ENCODE measurements at regions not wholly inside any gene's neighbourhood (a gene's known extent, or its start where the extent isn't known, plus 50 kb on each side); places are given as distances from the start of the nearest gene placed in this dataset.

DNA sequence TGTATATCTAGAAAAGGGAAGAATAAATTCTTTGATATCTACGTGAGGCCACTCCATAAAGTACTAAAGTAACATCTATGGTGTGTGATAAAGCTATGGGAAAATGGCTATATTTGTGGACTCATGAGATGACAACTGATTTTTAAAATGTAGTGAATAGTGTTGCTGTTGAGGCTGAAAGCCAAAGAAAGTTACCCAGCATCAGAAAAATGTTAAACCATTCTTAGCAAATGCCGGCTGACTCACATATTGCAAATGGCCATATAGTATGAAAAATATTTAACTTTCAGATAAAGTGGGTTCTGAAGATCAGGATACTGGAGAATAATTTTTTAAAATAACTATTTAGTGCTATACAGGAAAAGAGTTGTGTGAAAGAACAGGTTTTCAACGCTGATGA lies 129.9 kb upstream of the GRIK2 start:
- no peak overlapping the region for H2AFZ ChIP-seq (ENCODE audit: low read length)
- H3K4me1 ChIP-seq (ENCODE audit: insufficient read depth, low read length, poor library complexity, severe bottlenecking): no peaks in the 10 kb centered on the region
- POLR2A ChIA-PET: interaction anchor here (0.6 kb wide), 1 partner anchor 30 kb away, joined by 3 read pairs; no protein-coding TSS in a partner anchor
- no peak overlapping the region for H3K4me2 ChIP-seq (ENCODE audit: low read length)
- H3K9me3 ChIP-seq (ENCODE audit: low read length): no peaks in the 10 kb centered on the region
- no peaks in the 10 kb centered on the region; the same call in 1 of the 2 replicates for H3K9me2 ChIP-seq (ENCODE audit: insufficient read depth, low read length)
- BruUV-seq (replicated peaks): no TSS peak
- H3K4me3 ChIP-seq (ENCODE audit: low read depth, low read length, poor library complexity, severe bottlenecking): no peak overlapping the region
- no peak for DNase-seq (ENCODE audit: low spot score)
- no peaks in the 10 kb centered on the region for H3K79me2 ChIP-seq (ENCODE audit: insufficient read depth, low read depth, low read length)
- H3K27ac ChIP-seq (ENCODE audit: low read depth, low read length, poor library complexity, severe bottlenecking): no peak overlapping the region
- TF ChIP-seq EZH2phosphoT487 (IDR thresholded peaks at IDR 0.05; ENCODE audit: borderline replicate concordance, low read depth, low read length): no peak
- TF ChIP-seq, protein P1, sequence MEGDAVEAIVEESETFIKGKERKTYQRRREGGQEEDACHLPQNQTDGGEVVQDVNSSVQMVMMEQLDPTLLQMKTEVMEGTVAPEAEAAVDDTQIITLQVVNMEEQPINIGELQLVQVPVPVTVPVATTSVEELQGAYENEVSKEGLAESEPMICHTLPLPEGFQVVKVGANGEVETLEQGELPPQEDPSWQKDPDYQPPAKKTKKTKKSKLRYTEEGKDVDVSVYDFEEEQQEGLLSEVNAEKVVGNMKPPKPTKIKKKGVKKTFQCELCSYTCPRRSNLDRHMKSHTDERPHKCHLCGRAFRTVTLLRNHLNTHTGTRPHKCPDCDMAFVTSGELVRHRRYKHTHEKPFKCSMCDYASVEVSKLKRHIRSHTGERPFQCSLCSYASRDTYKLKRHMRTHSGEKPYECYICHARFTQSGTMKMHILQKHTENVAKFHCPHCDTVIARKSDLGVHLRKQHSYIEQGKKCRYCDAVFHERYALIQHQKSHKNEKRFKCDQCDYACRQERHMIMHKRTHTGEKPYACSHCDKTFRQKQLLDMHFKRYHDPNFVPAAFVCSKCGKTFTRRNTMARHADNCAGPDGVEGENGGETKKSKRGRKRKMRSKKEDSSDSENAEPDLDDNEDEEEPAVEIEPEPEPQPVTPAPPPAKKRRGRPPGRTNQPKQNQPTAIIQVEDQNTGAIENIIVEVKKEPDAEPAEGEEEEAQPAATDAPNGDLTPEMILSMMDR (conservative IDR thresholded peaks at IDR 0.05; ENCODE audit: low read length): no peak
- CTCF ChIA-PET (ENCODE audit: unreplicated experiment): no interaction called here
- intact Hi-C loops (cut with micrococcal nuclease; ENCODE audit: unreplicated experiment): no loop called here
- H4K20me1 ChIP-seq (ENCODE audit: insufficient read depth, low read length): no peaks in the 10 kb centered on the region
- no peaks in the 10 kb centered on the region for H3K36me3 ChIP-seq (ENCODE audit: insufficient read depth, low read length)

DNA sequence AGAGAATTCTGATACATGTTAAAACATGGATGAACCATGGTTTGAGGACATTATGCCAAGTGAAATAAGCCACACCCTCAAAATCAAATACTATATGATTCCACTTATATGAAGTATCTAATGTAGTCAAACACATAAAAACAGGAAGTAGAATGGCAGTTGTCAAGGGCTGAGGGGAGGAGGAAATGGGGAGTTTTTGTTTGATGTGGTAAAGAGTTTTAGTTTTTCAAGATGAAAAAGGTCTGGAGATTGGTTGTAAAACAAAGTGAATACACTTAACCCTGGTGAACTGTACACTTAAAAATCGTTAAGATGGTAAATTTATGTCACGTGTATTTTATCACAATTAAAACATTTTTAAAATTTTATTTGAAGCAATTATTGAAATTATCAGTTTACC lies 127.4 kb upstream of the GRIK2 start:
- no peaks in the 10 kb centered on the region for H3K9me3 ChIP-seq (ENCODE audit: low read length)
- no peaks in the 10 kb centered on the region for H3K4me1 ChIP-seq (ENCODE audit: insufficient read depth, low read length, poor library complexity, severe bottlenecking)
- no peak overlapping the region for H2AFZ ChIP-seq (ENCODE audit: low read length)
- POLR2A ChIA-PET: no interaction called here
- BruUV-seq (replicated peaks): no TSS peak
- H3K27ac ChIP-seq (ENCODE audit: low read depth, low read length, poor library complexity, severe bottlenecking): no peak overlapping the region
- peak; percentile 10 for DNase-seq (ENCODE audit: low spot score)
- H3K9me2 ChIP-seq (ENCODE audit: insufficient read depth, low read length): no peaks in the 10 kb centered on the region; the same call in 1 of the 2 replicates
- CTCF ChIA-PET (ENCODE audit: unreplicated experiment): no interaction called here
- H4K20me1 ChIP-seq (ENCODE audit: insufficient read depth, low read length): no peaks in the 10 kb centered on the region
- no peak for TF ChIP-seq EZH2phosphoT487 (IDR thresholded peaks at IDR 0.05; ENCODE audit: borderline replicate concordance, low read depth, low read length)
- TF ChIP-seq, protein P1 (conservative IDR thresholded peaks at IDR 0.05; ENCODE audit: low read length): no peak
- no peak overlapping the region for H3K4me3 ChIP-seq (ENCODE audit: low read depth, low read length, poor library complexity, severe bottlenecking)
- no peaks in the 10 kb centered on the region for H3K36me3 ChIP-seq (ENCODE audit: insufficient read depth, low read length)
- intact Hi-C loops (cut with micrococcal nuclease; ENCODE audit: unreplicated experiment): no loop called here
- no peaks in the 10 kb centered on the region for H3K79me2 ChIP-seq (ENCODE audit: insufficient read depth, low read depth, low read length)
- no peak overlapping the region for H3K4me2 ChIP-seq (ENCODE audit: low read length)

DNA sequence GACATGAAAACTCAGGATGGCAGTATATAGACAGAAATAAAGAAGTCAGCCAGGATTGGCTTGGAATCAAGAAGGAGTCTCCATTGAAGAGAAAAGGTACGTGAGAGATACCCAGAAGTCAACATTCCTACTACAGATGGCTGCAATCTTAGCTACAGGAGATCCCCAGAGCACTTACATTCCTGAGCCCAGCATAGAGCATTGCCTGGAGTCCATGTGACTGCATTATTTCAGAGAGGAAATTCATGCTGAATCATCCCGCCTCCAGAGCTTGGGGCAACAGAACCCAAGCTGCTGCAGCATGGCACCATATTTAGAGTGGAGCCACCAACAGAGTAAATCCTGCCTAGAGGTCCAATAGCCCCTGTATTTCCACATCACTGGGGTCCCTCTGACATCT lies 125.0 kb upstream of the GRIK2 start:
- Histone ChIP-seq H4K20me1 (ENCODE audit: insufficient read depth, low read length) (no peaks in the 10 kb centered on the region), H3K36me3 (ENCODE audit: insufficient read depth, low read length) (no peaks in the 10 kb centered on the region), H3K4me3 (ENCODE audit: low read depth, low read length, poor library complexity, severe bottlenecking) (no peak overlapping the region), H2AFZ (ENCODE audit: low read length) (no peak overlapping the region), H3K9me3 (ENCODE audit: low read length) (no peaks in the 10 kb centered on the region), H3K27ac (ENCODE audit: low read depth, low read length, poor library complexity, severe bottlenecking) (no peak overlapping the region), H3K4me2 (ENCODE audit: low read length) (no peak overlapping the region), H3K4me1 (ENCODE audit: insufficient read depth, low read length, poor library complexity, severe bottlenecking) (no peaks in the 10 kb centered on the region), H3K79me2 (ENCODE audit: insufficient read depth, low read depth, low read length) (no peaks in the 10 kb centered on the region), H3K9me2 (ENCODE audit: insufficient read depth, low read length) (no peaks in the 10 kb centered on the region; the same call in 1 of the 2 replicates)
- intact Hi-C loops (cut with micrococcal nuclease; ENCODE audit: unreplicated experiment): no loop called here
- DNase-seq (ENCODE audit: low spot score): no peak
- ChIA-PET CTCF (ENCODE audit: unreplicated experiment) (no interaction called here), POLR2A (no interaction called here)
- TF ChIP-seq EZH2phosphoT487 (IDR thresholded peaks at IDR 0.05; ENCODE audit: borderline replicate concordance, low read depth, low read length): no peak
- TF ChIP-seq, protein P1 (conservative IDR thresholded peaks at IDR 0.05; ENCODE audit: low read length): no peak
- BruUV-seq (replicated peaks): no TSS peak

All from OCI-LY7 (cell line).